NOMO-1 (cell line): ENCODE measurements at regions not wholly inside any gene's neighbourhood (a gene's known extent, or its start where the extent isn't known, plus 50 kb on each side); places are given as distances from the start of the nearest gene placed in this dataset.

ENCODE experiments used
- DNase-seq, 2 experiments: peaks; one replicate each; lab custom pipeline; 2025; ENCODE audit not compliant: unreplicated experiment in 2 of 2; lab: John Stamatoyannopoulos, UW

GRCh38 chr7:125492521-125492920 is 562.9 kb upstream of the POT1 start:
- DNase-seq: no peak

- DNase-seq: no peak
Observed at GRCh38 chr7:125491137-125491536, 561.5 kb upstream of the POT1 start.

GRCh38 chr7:125490167-125490566 is 560.5 kb upstream of the POT1 start:
- DNase-seq: no peak

GRCh38 chr7:125485223-125485622 is 555.6 kb upstream of the POT1 start:
- DNase-seq: no peak

GRCh38 chr7:125484755-125485154 is 555.1 kb upstream of the POT1 start:
- DNase-seq: no peak

GRCh38 chr7:125481323-125481722 is 551.7 kb upstream of the POT1 start:
- no peak for DNase-seq

GRCh38 chr7:125480762-125481161 is 551.1 kb upstream of the POT1 start:
- no peak for DNase-seq

- DNase-seq: no peak
Observed at GRCh38 chr7:125468855-125469174, 539.2 kb upstream of the POT1 start.

GRCh38 chr7:125467996-125468854 is 538.6 kb upstream of the POT1 start:
- DNase-seq: no peak

- DNase-seq: no peak
Observed at GRCh38 chr7:125465527-125465926, 535.9 kb upstream of the POT1 start.

GRCh38 chr7:125462615-125463014 is 533.0 kb upstream of the POT1 start:
- no peak for DNase-seq

GRCh38 chr7:125459038-125459437 is 529.4 kb upstream of the POT1 start:
- no peak for DNase-seq

GRCh38 chr7:125450749-125451148 is 521.1 kb upstream of the POT1 start:
- no peak for DNase-seq

GRCh38 chr7:125445836-125446235 is 516.2 kb upstream of the POT1 start:
- no peak for DNase-seq

GRCh38 chr7:125444864-125445263 is 515.2 kb upstream of the POT1 start:
- DNase-seq: no peak

- DNase-seq: no peak
Observed at GRCh38 chr7:125436220-125436619, 506.6 kb upstream of the POT1 start.

- no peak for DNase-seq
Observed at GRCh38 chr7:125431349-125431748, 501.7 kb upstream of the POT1 start.

- DNase-seq: no peak
Observed at GRCh38 chr7:125430013-125430412, 500.4 kb upstream of the POT1 start.

- DNase-seq: no peak
Observed at GRCh38 chr7:125427676-125428075, 498.1 kb upstream of the POT1 start.

GRCh38 chr7:125425506-125425905 is 495.9 kb upstream of the POT1 start:
- DNase-seq: no peak

GRCh38 chr7:125424721-125425120 is 495.1 kb upstream of the POT1 start:
- DNase-seq: no peak

GRCh38 chr7:125423458-125424155 is 494.0 kb upstream of the POT1 start:
- DNase-seq: no peak
